ENCODE measurements at regions not wholly inside any gene's neighbourhood (a gene's known extent, or its start where the extent isn't known, plus 50 kb on each side); places are given as distances from the start of the nearest gene placed in this dataset.

DNA sequence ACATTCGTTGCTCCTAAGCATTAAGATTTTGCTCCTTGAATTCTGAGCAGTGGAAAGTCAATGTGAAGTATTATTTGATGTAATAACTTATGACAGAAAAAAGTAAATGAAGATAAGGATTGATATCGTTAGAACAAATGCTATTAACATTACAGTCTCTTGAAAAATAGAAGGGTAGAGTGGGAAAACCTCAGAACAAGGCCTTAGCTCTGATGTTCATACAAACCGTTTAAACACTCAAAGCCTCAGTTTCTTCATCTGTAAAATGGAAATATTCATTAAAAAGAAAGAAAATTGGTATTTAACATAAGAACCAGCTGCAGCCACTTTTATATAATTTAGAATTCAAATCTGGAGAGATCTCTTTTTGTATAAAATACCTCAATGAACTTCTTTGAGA, 250.4 kb upstream of the NCKAP5 start:
- no peak for TF ChIP-seq ZFX (IDR thresholded peaks at IDR 0.05; ENCODE audit: borderline replicate concordance)
- TF ChIP-seq, protein P1, sequence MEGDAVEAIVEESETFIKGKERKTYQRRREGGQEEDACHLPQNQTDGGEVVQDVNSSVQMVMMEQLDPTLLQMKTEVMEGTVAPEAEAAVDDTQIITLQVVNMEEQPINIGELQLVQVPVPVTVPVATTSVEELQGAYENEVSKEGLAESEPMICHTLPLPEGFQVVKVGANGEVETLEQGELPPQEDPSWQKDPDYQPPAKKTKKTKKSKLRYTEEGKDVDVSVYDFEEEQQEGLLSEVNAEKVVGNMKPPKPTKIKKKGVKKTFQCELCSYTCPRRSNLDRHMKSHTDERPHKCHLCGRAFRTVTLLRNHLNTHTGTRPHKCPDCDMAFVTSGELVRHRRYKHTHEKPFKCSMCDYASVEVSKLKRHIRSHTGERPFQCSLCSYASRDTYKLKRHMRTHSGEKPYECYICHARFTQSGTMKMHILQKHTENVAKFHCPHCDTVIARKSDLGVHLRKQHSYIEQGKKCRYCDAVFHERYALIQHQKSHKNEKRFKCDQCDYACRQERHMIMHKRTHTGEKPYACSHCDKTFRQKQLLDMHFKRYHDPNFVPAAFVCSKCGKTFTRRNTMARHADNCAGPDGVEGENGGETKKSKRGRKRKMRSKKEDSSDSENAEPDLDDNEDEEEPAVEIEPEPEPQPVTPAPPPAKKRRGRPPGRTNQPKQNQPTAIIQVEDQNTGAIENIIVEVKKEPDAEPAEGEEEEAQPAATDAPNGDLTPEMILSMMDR (IDR thresholded peaks at IDR 0.05) = no peak
- H3K27ac ChIP-seq = no peak overlapping the region

DNA sequence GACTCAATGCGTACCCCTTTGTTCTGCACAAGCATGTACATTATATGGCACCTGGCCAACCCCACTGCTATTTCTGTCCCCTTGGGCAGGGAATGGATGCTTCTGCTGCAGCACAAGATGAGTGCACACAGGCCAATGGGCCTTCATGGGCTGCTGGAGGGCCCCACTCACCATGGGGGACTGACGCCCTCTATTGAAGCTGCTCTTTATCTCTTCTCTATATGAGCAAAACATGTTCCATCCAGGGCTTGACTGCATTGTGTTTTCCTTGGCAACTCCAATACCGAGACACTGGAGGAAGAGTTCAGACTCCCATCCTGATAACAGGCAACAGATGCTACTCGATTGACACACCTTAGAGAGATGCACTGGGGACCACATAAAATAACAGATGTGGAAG, 251.6 kb upstream of the NCKAP5 start:
- H3K27ac ChIP-seq = no peak overlapping the region
- TF ChIP-seq, protein P1 (IDR thresholded peaks at IDR 0.05) = no peak
- TF ChIP-seq ZFX (IDR thresholded peaks at IDR 0.05; ENCODE audit: borderline replicate concordance) = no peak

GRCh38 chr2:133821107-133821760, 253.0 kb upstream of the NCKAP5 start:
- TF ChIP-seq, protein P1 (IDR thresholded peaks at IDR 0.05) = no peak
- no peak for TF ChIP-seq ZFX (IDR thresholded peaks at IDR 0.05; ENCODE audit: borderline replicate concordance)
- no peak overlapping the region for H3K27ac ChIP-seq

DNA sequence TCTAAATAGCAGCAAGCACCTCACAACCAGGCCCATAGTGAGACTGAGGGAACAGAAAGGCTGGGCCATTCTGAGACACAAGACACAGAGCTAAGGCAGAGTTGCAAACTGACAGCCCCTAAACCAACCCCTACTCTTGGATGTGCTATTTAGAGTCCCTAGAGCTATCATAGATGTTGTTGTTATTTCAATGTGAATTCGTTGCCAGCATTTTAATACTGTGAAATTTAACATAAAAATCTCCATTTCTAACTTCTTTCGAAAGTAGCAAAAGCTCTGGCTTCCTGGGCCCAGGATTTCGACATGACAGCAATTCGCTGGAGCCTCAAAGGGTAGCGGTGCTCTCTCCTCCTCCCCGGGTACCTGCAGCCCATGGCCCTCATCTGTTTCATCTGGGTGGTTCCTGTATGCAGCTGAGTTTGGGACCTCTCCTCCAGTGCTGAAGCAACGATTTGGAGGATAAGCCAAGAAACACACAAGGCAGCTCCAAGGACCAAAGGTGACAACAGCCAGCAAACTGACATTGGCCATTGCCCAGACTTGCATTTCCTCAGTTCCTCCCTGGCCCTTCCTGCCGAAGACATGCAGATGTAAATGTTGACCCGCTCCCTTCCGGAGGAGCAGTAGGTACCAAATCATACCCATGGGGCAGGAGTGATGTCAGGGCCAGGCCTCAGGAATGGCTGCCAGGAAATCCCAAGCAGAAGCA, 254.4 kb upstream of the NCKAP5 start:
- H3K27ac ChIP-seq = no peak overlapping the region
- TF ChIP-seq ZFX (IDR thresholded peaks at IDR 0.05; ENCODE audit: borderline replicate concordance) = no peak
- TF ChIP-seq, protein P1 (IDR thresholded peaks at IDR 0.05) = no peak

GRCh38 chr2:133823226-133823550, 254.9 kb upstream of the NCKAP5 start:
- no peak for TF ChIP-seq ZFX (IDR thresholded peaks at IDR 0.05; ENCODE audit: borderline replicate concordance)
- TF ChIP-seq, protein P1 (IDR thresholded peaks at IDR 0.05) = no peak

GRCh38 chr2:133824869-133825268, 256.6 kb upstream of the NCKAP5 start:
- TF ChIP-seq, protein P1 (IDR thresholded peaks at IDR 0.05) = no peak
- TF ChIP-seq ZFX (IDR thresholded peaks at IDR 0.05; ENCODE audit: borderline replicate concordance) = no peak
- H3K27ac ChIP-seq = no peak overlapping the region

More at GRCh38 chr2:133823226-133823550, 254.9 kb upstream of the NCKAP5 start:
- no peak overlapping the region for H3K27ac ChIP-seq

DNA sequence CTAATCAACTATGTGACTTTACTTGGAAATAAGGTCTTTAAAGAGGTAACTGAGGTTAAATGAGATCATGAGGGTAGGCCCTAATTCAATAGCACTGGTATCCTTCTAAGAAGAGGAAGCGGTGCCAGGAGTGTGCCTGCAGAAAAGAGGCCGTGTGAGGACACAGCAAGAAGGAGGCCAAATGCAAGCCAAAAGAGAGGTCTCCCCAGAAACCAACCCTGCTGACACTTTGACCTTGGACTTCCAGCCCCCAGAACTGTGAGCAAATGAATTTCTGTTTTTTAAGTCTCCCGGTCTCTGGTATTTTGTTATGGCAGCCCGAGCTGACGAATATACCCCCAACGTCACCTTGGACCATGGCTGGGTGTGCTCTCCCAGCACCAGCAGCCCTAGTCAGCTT, 257.5 kb upstream of the NCKAP5 start:
- TF ChIP-seq, protein P1 (IDR thresholded peaks at IDR 0.05) = no peak
- no peak for TF ChIP-seq ZFX (IDR thresholded peaks at IDR 0.05; ENCODE audit: borderline replicate concordance)

More for the DNA sequence above, 257.5 kb upstream of the NCKAP5 start:
- no peak overlapping the region for H3K27ac ChIP-seq

Measured in 22Rv1 (cell line).